AG04449 (cell line): ENCODE measurements at regions not wholly inside any gene's neighbourhood (a gene's known extent, or its start where the extent isn't known, plus 50 kb on each side); places are given as distances from the start of the nearest gene placed in this dataset.
"Not testable (repeated sequence)": the region's sequence is repeated elsewhere in the genome, so short reads cannot be mapped to it uniquely, and the experiment has no call there.

ENCODE experiments used
- CTCF ChIA-PET: fragments of 350-600 bp; formaldehyde crosslinking; extraction: SDS; loops from one replicate; lab custom pipeline; 2021; ENCODE audit warnings: antibody characterized with exemption; lab: Yijun Ruan, JAX
- POLR2A ChIA-PET: fragments of 400-600, 350-600 bp; formaldehyde crosslinking; extraction: SDS; loops from one replicate; lab custom pipeline; 2020; ENCODE audit warnings: antibody characterized with exemption, inconsistent platforms; lab: Yijun Ruan, JAX
- DNase-seq: peaks from one replicate; pipeline ENCODE4 v3.0.0-alpha.2; 2010; ENCODE audit warnings: low read depth, low spot score
- H3K4me3 ChIP-seq: 2 replicates; pipeline ENCODE4 v1.5.1; 2011; ENCODE audit warnings: low read depth, mild to moderate bottlenecking, control low read depth, low read length
- TF ChIP-seq, protein P1 (sequence below): IDR thresholded peaks from one replicate; pipeline ENCODE4 v1.5.1; 2011; ENCODE audit warnings: mild to moderate bottlenecking, moderate library complexity, low read length, control low read depth, inconsistent platforms; ENCODE audit not compliant: insufficient read depth; ENCODE audit errors: missing control alignments

DNA sequence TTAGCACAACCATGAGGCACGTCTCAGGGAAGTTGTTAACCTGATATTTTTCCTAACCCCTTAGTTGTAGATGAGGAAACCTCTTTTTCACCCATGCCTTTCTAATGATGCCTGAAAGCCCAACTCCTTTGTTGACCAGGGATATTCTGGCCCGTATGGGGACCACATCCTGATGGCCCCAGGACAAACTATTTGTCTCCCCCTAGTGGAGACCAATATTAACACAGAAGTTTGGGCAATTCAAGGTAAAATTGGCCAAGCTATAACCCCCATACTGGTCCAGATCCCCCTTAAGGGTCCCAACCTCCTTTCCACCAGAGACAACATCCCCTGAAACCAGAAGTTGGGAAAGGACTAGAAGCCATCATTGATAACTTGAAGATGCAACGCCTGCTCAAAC is 893.3 kb downstream of the SORCS1 start:
- DNase-seq, result no peak
- ChIA-PET CTCF (no interaction called here), POLR2A (no interaction called here)
- H3K4me3 ChIP-seq, result no peak overlapping the region
- TF ChIP-seq, protein P1, sequence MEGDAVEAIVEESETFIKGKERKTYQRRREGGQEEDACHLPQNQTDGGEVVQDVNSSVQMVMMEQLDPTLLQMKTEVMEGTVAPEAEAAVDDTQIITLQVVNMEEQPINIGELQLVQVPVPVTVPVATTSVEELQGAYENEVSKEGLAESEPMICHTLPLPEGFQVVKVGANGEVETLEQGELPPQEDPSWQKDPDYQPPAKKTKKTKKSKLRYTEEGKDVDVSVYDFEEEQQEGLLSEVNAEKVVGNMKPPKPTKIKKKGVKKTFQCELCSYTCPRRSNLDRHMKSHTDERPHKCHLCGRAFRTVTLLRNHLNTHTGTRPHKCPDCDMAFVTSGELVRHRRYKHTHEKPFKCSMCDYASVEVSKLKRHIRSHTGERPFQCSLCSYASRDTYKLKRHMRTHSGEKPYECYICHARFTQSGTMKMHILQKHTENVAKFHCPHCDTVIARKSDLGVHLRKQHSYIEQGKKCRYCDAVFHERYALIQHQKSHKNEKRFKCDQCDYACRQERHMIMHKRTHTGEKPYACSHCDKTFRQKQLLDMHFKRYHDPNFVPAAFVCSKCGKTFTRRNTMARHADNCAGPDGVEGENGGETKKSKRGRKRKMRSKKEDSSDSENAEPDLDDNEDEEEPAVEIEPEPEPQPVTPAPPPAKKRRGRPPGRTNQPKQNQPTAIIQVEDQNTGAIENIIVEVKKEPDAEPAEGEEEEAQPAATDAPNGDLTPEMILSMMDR, result no peak

DNA sequence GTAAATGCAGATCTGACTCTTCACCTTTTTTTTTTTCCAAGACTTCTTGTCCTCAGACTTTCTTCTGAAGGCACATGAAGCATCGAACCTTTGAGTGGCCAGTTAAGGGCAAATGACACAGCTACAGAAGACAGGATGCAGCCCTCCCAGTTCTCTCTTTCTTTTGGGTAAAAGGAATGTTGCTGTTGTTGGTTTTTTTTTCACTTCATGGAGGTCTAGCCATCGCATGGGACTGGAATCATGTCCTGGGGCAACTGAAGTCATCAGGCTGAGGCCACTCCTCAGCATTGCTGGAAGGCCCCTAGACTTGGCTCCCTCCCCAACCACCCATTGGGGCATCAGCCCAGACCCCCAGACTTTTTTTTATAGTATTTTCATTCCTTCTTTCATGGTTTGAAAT is 896.5 kb downstream of the SORCS1 start:
- H3K4me3 ChIP-seq, result no peak overlapping the region
- TF ChIP-seq, protein P1, result no peak
- ChIA-PET CTCF (no interaction called here), POLR2A (no interaction called here)
- DNase-seq, result no peak

DNA sequence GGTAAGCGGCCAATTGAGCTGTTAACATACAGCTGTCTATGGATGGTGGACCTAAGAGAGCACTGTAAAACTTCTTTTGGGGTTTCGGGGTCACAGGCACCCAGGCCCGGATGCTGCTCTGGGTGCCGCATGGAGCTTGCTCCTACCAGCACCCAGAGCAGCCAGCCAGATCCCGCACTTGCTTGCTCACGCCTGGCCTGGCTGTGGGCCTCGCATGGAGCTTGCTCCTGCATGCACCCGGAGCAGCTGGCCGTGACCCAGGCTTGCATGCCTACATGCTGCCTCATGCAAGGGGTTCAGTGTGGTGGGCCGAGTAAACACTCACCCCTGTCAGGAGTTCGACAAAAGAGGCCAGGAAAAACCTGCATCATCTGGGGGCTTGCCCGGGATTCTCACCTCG is 896.9 kb downstream of the SORCS1 start:
- POLR2A ChIA-PET, result no interaction called here
- TF ChIP-seq, protein P1, result no peak
- DNase-seq, result no peak
- CTCF ChIA-PET, result no interaction called here
- no peak overlapping the region for H3K4me3 ChIP-seq

DNA sequence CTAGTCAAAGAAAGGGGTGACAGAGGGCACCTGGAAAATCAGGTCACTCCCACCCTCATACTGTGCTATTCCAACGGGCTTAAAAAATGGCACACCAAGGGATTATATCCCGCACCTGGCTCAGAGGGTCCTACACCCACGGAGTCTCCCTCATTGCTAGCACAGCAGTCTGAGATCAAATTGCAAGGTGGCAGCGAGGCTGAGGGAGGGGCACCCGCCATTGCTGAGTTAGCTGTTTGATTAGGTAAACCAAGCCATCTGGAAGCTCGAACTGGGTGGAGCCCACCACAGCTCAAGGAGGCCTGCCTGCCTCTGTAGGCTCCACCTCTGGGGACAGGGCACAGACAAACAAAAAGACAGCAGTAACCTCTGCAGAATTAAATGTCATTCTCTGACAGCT is 907.1 kb downstream of the SORCS1 start:
- H3K4me3 ChIP-seq, CTCF ChIA-PET, DNase-seq, POLR2A ChIA-PET: not testable (repeated sequence)

DNA sequence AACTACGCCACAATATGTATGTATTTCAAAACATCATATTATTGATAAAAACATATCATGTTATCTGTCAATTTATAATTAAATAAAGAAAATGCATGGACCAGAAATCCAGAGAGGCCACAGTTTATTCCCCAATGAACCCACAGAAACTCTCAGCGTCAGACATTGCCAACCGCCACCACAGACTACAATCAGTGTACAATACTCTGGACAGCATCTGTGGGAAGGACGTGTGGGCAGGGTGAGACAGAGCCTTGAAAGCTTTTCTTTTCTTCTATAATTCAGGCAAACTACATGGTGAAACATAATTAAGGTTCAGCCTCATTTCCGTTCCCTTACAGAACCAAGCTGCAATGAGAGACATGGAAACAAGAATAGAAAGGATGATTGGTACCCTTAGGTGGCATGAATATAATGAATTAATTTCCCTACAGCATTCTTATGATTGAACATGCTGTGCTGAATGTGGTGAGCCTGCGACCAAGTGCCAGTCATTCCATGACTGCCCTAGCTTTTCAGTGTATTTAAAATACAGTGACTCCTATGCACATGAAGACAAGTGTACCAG is 909.3 kb downstream of the SORCS1 start:
- ChIA-PET CTCF (no interaction called here), POLR2A (no interaction called here)
- TF ChIP-seq, protein P1, result no peak
- no peak overlapping the region for H3K4me3 ChIP-seq
- no peak for DNase-seq

DNA sequence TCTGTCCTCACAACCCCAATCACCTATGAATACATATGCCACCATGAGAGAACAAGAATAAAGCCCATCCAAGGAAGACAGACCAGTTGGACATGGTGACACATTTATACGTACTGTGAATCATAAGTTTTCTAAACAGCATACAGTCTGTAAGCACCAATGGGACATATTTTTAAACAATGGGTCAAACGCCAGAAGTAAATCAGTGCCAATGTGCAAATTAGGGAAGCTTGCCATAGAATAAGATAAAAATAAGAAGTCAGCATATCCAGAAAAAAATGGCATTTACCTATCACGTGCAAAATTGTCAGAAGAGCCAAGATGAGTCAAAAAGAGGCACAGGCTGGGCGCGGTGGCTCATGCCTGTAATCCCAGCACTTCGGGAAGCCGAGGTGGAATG is 910.4 kb downstream of the SORCS1 start:
- ChIA-PET POLR2A (no interaction called here), CTCF (no interaction called here)
- TF ChIP-seq, protein P1, result no peak
- no peak for DNase-seq
- no peak overlapping the region for H3K4me3 ChIP-seq

DNA sequence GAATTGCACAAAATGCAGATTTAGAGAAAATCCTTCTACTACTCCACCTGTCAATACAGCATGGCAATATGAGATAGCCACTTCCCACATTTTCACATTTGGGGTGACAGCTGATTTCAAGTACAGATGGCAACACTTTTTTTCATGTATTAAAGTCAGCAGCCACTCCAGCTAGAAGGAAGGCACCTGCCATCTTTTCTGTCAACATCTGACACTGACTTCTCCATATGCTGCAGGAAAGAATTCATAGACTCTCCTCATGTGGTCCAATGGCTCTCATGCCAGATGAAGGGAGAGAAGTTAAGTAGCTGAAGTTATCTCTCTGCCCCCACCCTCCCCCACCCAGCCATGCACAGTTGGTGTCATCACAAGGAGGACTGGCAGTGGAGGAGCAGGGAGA is 912.0 kb downstream of the SORCS1 start:
- POLR2A ChIA-PET, result no interaction called here
- TF ChIP-seq, protein P1, result no peak
- DNase-seq, result no peak
- H3K4me3 ChIP-seq, result no peak overlapping the region
- CTCF ChIA-PET, result no interaction called here
